Fibroblast of lung (primary cell): ENCODE measurements at regions not wholly inside any gene's neighbourhood (a gene's known extent, or its start where the extent isn't known, plus 50 kb on each side); places are given as distances from the start of the nearest gene placed in this dataset.

Experiments used
- EZH2 ChIP-seq: IDR thresholded peaks from 2 replicates; pipeline ENCODE4 v1.5.1; 2012; ENCODE audit warnings: low read length, control low read depth, mild to moderate bottlenecking; ENCODE audit errors: missing control alignments
- TF ChIP-seq, protein P1 (sequence below), 2 donors: IDR thresholded peaks in 1 of 2; conservative IDR thresholded peaks in 1 of 2; 1 replicate in 1 of 2; 2 replicates in 1 of 2; pipeline ENCODE4 v1.5.1; 2011 to 2012; ENCODE audit warnings: low read length in 2 of 2, control low read depth in 1 of 2, inconsistent platforms in 1 of 2, low read depth in 1 of 2, mild to moderate bottlenecking in 1 of 2

- TF ChIP-seq, protein P1, sequence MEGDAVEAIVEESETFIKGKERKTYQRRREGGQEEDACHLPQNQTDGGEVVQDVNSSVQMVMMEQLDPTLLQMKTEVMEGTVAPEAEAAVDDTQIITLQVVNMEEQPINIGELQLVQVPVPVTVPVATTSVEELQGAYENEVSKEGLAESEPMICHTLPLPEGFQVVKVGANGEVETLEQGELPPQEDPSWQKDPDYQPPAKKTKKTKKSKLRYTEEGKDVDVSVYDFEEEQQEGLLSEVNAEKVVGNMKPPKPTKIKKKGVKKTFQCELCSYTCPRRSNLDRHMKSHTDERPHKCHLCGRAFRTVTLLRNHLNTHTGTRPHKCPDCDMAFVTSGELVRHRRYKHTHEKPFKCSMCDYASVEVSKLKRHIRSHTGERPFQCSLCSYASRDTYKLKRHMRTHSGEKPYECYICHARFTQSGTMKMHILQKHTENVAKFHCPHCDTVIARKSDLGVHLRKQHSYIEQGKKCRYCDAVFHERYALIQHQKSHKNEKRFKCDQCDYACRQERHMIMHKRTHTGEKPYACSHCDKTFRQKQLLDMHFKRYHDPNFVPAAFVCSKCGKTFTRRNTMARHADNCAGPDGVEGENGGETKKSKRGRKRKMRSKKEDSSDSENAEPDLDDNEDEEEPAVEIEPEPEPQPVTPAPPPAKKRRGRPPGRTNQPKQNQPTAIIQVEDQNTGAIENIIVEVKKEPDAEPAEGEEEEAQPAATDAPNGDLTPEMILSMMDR (conservative IDR thresholded peaks at IDR 0.05 in 1 of 2, IDR thresholded peaks at IDR 0.05 in 1 of 2; ENCODE audit: low read depth in 1 of 2, low read length in 2 of 2), result no peak
- no peak for TF ChIP-seq EZH2
These were observed 388.8 kb downstream of the CDK5RAP2 start for GRCh38 chr9:120191141-120191540.
